Naive thymus-derived CD8-positive, alpha-beta T cell (primary cell): ENCODE measurements at regions not wholly inside any gene's neighbourhood (a gene's known extent, or its start where the extent isn't known, plus 50 kb on each side); places are given as distances from the start of the nearest gene placed in this dataset.
"Not testable (repeated sequence)": the region's sequence is repeated elsewhere in the genome, so short reads cannot be mapped to it uniquely, and the experiment has no call there.

ENCODE experiments used
- ATAC-seq, 2 donors: fragments of 150-1000 bp; cut with Tn5 transposase in 1 of 2; sonication (Bioruptor Pico), chemical (Tn5 transposase) in 1 of 2; 1 replicate in 1 of 2; 2 replicates in 1 of 2; pipeline ENCODE4 v1.10.0; 2021; ENCODE audit warnings: mild to moderate bottlenecking in 2 of 2, moderate library complexity in 2 of 2
- POLR2A ChIA-PET: fragments of 350-600 bp; sonication (Branson Sonifier 250); formaldehyde crosslinking; loops from one replicate; lab custom pipeline; 2021; ENCODE audit warnings: antibody characterized with exemption; lab: Charles Lee
- DNase-seq, 10 donors: peaks; one replicate each; pipeline versions ENCODE4 v3.0.0 to v3.0.0-alpha.2; 2020 to 2022
- H3K27ac Mint-ChIP-seq, 10 donors: one replicate each; pipeline ENCODE4 v1.8.0; 2020 to 2022; ENCODE audit warnings: mild to moderate bottlenecking in 10 of 10, mixed read lengths in 10 of 10, moderate library complexity in 4 of 10, inconsistent platforms in 1 of 10
- H3K27me3 Mint-ChIP-seq, 5 donors: one replicate each; pipeline ENCODE4 v1.8.0; 2021 to 2022; ENCODE audit warnings: mixed read lengths in 5 of 5
- H3K36me3 Mint-ChIP-seq, 3 donors: one replicate each; pipeline ENCODE4 v1.8.0; 2020 to 2022; ENCODE audit warnings: mixed read lengths in 3 of 3, mild to moderate bottlenecking in 2 of 3, inconsistent platforms in 1 of 3
- H3K4me1 Mint-ChIP-seq, 4 donors: one replicate each; pipeline ENCODE4 v1.8.0; 2021 to 2022; ENCODE audit warnings: mixed read lengths in 4 of 4
- H3K4me3 Mint-ChIP-seq, 10 donors: one replicate each; pipeline ENCODE4 v1.8.0; 2020 to 2022; ENCODE audit warnings: mild to moderate bottlenecking in 10 of 10, mixed read lengths in 10 of 10, moderate library complexity in 6 of 10, inconsistent platforms in 1 of 10
- H3K9me3 Mint-ChIP-seq, 9 donors: one replicate each; pipeline ENCODE4 v1.8.0; 2020 to 2022; ENCODE audit warnings: mixed read lengths in 9 of 9, mild to moderate bottlenecking in 3 of 9, inconsistent platforms in 1 of 9, moderate library complexity in 1 of 9

DNA sequence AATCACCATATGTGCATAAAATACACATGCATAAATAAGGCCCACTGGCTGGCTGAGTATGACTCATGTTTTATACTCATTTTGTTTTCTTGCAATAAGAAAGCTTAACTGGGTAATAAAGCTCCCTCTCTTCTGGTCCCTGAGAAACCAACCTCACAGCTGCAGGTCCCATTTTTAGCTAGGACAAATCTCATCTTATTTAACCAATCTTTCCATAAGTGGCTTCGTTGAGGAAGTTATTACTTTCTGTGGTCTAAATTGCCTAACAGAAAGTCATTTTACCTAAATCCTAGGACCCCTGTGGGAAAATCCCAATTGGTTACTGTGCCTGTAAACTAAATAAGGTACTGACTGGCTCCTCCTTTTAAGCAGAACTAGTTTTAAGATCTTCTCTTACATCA is 232.8 kb upstream of the FBXO33 start:
- no peaks in the 10 kb centered on the region for H3K27me3 Mint-ChIP-seq
- H3K27ac Mint-ChIP-seq: peak overlapping the region in 5 of 10 donors; percentile 5 to 81 (median 54)
- H3K4me3 Mint-ChIP-seq: no peak overlapping the region
- ATAC-seq: no peak
- H3K36me3 Mint-ChIP-seq: no peaks in the 10 kb centered on the region
- H3K9me3 Mint-ChIP-seq: peaks cover 0 to 51% (median 17%) of the 10 kb centered on the region in 9 donors
- POLR2A ChIA-PET: no interaction called here
- H3K4me1 Mint-ChIP-seq: peaks cover 9 to 24% (median 12%) of the 10 kb centered on the region in 4 donors
- DNase-seq: no peak

DNA sequence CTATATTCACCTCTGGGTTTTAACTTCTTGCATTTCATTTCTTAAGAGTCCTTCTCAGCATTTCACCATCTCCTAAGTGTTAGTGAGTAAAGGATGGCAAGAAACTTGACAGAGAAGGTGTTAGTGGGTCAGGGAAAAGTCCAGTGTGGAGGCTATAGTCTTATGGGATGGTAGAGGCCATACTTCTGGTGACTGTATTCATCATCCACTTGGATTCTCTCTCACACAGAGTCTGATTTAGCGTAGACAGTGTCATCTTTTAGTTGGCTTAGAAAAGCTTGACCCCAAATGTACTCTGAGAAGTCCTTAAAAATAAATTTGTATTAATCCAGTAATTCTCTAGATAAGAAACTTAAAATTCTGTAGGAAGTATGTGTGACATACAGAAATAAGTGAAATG is 232.4 kb upstream of the FBXO33 start:
- POLR2A ChIA-PET: no interaction called here
- H3K36me3 Mint-ChIP-seq: no peaks in the 10 kb centered on the region

DNA sequence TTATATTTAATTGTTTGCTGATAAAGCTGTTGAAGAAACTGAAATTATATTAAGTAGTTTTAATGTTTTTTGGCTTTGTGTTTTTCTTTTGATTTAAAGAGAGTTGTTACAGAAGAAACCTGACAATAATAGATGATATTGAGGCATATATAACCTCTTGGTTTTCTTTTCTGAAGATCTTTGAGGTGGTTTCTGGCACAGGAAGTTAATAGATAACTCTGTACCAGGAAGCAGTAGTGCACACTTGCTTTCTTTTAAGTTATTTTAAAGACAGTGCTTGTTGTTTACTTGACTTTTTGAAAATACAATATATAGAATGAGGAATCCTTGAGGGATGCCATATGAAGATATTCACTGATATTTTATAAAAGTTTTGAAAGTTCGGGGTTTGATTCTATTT is 209.0 kb upstream of the FBXO33 start:
- H3K4me1 Mint-ChIP-seq: peaks cover 0 to 18% (median 11%) of the 10 kb centered on the region in 4 donors
- H3K36me3 Mint-ChIP-seq: peaks cover 0 to 41% (median 20%) of the 10 kb centered on the region in 3 donors
- POLR2A ChIA-PET: no interaction called here
- peak; percentile 85 to 96 for ATAC-seq
- H3K9me3 Mint-ChIP-seq: peaks cover 0 to 72% (median 38%) of the 10 kb centered on the region in 9 donors
- H3K27ac Mint-ChIP-seq: peak overlapping the region; percentile 37 to 98 (median 86)
- peak in 2 of 10 donors; percentile 46 to 54 for DNase-seq
- H3K4me3 Mint-ChIP-seq: peak overlapping the region; percentile 53 to 83 (median 65)
- H3K27me3 Mint-ChIP-seq: no peaks in the 10 kb centered on the region

More for the DNA sequence above, 232.4 kb upstream of the FBXO33 start:
- H3K27ac Mint-ChIP-seq: peak overlapping the region in 5 of 10 donors; percentile 6 to 54 (median 42)
- ATAC-seq (no peak), DNase-seq (no peak)
- H3K9me3 Mint-ChIP-seq: peaks cover 0 to 51% (median 14%) of the 10 kb centered on the region in 9 donors
- H3K4me1 Mint-ChIP-seq: peaks cover 9 to 22% (median 12%) of the 10 kb centered on the region in 4 donors
- no peak overlapping the region for H3K4me3 Mint-ChIP-seq
- no peaks in the 10 kb centered on the region for H3K27me3 Mint-ChIP-seq

DNA sequence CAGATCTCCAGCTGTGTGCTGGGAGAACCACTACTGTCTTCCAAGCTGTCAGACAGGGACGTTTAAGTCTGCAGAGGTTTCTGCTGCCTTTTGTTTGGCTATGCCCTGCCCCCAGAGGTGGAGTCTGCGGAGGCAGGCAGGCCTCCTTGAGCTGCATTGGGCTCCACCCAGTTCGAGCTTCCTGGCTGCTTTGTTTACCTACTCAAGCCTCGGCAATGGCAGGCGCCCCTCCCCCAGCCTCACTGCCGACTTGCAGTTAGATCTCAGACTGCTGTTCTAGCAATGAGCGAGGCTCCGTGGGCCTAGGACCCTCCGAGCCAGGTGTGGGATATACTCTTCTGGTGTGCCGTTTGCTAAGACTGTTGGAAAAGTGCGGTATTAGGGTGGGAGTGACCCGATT is 206.8 kb upstream of the FBXO33 start:
- H3K4me3 Mint-ChIP-seq, H3K27ac Mint-ChIP-seq, DNase-seq, POLR2A ChIA-PET, ATAC-seq, H3K27me3 Mint-ChIP-seq: not testable (repeated sequence)
- Mint-ChIP-seq H3K4me1 (peaks cover 0 to 18% (median 11%) of the 10 kb centered on the region in 4 donors), H3K9me3 (peaks cover 0 to 60% (median 31%) of the 10 kb centered on the region in 9 donors), H3K36me3 (peaks cover 0 to 32% (median 20%) of the 10 kb centered on the region in 3 donors)

DNA sequence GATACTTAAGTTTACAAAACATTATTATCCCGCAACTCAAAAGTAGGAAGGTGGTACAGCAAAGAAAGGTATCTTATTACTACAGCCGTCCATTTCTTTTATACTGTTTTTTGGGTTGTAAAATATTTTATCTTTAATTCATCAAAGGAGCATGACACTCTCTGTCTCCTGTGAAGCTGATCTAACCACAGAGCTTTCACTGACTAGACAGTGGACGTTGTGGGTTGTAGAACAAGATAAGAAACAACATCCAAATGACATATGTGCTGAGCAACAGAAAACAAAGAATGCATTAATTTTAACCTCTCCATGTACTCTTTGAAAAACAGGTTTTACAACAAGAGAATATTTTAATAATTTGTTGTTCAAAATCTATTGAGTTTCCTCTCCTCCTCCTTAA is 195.9 kb upstream of the FBXO33 start:
- POLR2A ChIA-PET: no interaction called here
- H3K4me3 Mint-ChIP-seq: peak overlapping the region in 3 of 10 donors; percentile 3 to 8 (median 7)
- ATAC-seq: peak; percentile 59 to 89
- H3K36me3 Mint-ChIP-seq: peaks cover 0 to 32% (median 5%) of the 10 kb centered on the region in 3 donors
- peak overlapping the region in 3 of 10 donors; percentile 19 to 60 (median 48) for H3K27ac Mint-ChIP-seq
- DNase-seq: peak in 1 of 10 donors; percentile 36
- H3K4me1 Mint-ChIP-seq: peaks cover 0 to 16% (median 7%) of the 10 kb centered on the region in 4 donors
- H3K27me3 Mint-ChIP-seq: no peaks in the 10 kb centered on the region
- peaks cover 0 to 68% (median 24%) of the 10 kb centered on the region in 9 donors for H3K9me3 Mint-ChIP-seq

DNA sequence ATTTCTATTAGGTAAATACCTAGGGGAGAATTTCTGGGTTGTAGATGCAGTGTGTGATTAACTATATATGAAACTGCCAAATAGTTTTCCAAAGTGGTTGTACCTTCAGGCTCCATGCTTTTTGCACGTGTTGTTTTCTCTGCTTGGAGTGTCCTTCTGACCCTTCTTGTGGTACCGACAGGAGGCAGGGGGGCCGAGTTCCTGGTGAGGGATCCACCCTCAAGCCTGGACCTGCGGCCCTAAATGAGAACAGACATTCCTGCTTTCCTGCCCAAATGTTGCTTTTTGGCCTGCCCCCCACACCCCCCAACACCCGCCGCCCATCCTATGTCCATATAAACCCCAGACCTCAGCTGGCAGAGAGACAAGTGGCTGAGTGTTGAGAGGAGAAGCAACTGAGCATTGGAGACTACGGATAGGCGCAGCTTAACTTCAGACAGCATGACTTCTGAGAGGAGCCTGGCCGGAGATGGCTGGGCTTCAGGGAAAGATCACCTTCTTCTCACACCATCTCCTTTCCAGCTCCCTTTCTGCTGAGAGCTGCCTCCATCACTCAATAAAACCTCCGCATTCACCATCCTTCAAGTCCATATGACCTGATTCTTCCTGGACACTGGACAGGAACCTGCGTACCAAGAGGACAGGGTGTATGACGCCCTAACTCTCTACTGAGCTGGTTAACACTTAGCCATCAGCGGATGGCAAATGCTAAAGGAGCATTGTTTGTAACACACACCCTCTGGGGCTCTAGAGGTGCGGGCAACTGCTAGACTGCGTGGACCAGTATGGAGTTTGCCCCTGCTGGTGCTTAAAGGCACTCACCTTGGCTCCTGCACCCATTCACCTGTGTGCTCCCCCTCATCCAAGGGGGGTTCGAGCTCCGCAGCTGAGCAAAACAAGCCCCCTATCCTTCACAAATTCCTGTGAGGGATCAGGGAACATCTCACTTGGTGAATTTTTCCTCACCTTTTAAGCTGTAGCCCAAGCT is 194.7 kb upstream of the FBXO33 start:
- ATAC-seq (no peak), DNase-seq (no peak)
- Mint-ChIP-seq H3K9me3 (peaks cover 0 to 70% (median 36%) of the 10 kb centered on the region in 9 donors), H3K27me3 (no peaks in the 10 kb centered on the region), H3K36me3 (peaks cover 0 to 42% (median 16%) of the 10 kb centered on the region in 3 donors), H3K4me1 (peaks cover 0 to 20% (median 8%) of the 10 kb centered on the region in 4 donors), H3K4me3 (no peak overlapping the region), H3K27ac (peak overlapping the region in 1 of 10 donors; percentile 21)
- POLR2A ChIA-PET: no interaction called here

DNA sequence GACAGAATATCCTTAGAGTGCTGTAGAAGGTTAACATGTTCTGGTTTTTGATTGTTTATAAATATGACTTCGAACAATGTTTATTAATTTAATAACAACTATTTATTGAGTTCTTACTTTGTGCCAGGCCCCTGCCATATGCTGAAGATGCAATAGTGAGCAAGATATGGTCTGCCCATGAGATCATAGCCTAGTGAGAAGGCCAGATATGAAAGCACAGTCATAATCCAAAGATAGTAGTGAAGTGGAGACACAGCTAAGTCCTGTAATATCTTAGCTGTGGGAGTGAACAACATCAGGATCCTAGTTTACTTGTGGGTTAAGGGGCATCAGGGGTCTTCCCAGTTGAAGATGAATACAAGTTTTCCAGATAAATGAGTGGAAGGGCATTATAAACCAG is 189.4 kb upstream of the FBXO33 start:
- Mint-ChIP-seq H3K36me3 (peaks cover 0 to 45% (median 20%) of the 10 kb centered on the region in 3 donors), H3K27ac (no peak overlapping the region), H3K4me1 (peaks cover 0 to 12% (median 3%) of the 10 kb centered on the region in 4 donors), H3K27me3 (no peaks in the 10 kb centered on the region), H3K9me3 (peaks cover 0 to 86% (median 55%) of the 10 kb centered on the region in 9 donors), H3K4me3 (peak overlapping the region in 1 of 10 donors; percentile 24)
- DNase-seq: no peak
- POLR2A ChIA-PET: no interaction called here
- no peak for ATAC-seq

DNA sequence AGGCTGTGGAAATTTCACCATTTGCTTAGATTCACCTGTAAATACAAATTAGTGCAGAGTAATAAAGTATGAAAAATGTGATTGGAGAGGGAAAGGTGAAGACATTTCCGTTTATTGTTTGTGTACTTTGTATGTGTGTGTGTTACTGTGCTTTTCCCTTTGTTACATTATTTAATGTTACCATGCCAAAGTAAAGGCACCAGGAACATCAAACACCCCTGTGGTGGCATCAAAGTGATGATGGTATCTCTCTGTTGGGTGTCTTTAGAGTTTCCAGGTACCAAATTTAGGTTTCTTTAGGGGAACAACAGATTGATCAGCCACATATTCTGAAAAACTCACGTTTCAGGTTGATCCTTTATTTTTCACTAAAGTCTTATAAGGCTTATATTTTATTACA is 189.0 kb upstream of the FBXO33 start:
- Mint-ChIP-seq H3K9me3 (peaks cover 0 to 85% (median 55%) of the 10 kb centered on the region in 9 donors), H3K36me3 (peaks cover 0 to 43% (median 20%) of the 10 kb centered on the region in 3 donors), H3K27ac (peak overlapping the region in 7 of 10 donors; percentile 2 to 68 (median 20)), H3K4me1 (peaks cover 0 to 14% (median 3%) of the 10 kb centered on the region in 4 donors), H3K4me3 (peak overlapping the region in 1 of 10 donors; percentile 23), H3K27me3 (no peaks in the 10 kb centered on the region)
- ATAC-seq: peak in 1 of 2 donors; percentile 74
- POLR2A ChIA-PET: no interaction called here
- DNase-seq: peak in 3 of 10 donors; percentile 3 to 40 (median 24)

DNA sequence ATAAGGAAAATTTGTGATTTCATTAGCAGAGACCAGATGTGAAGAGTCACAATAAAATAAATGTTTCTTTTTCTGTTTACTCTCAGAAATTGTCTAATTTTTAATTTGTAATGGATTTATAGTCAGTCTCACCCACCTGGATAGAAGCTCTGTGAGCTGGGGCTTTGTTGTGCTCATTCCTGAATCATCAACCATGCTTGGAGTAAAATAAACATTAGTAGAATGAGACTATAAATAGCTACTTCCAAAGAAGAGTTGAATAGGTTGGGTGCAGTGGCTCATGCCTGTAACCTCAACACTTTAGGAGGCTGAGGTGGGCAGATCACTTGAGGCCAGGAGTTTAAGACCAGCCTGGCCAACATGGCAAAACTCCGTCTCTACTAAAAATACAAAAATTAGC is 185.3 kb upstream of the FBXO33 start:
- Mint-ChIP-seq H3K4me3 (no peak overlapping the region), H3K27ac (no peak overlapping the region), H3K4me1 (peaks cover 6 to 34% (median 13%) of the 10 kb centered on the region in 4 donors), H3K27me3 (no peaks in the 10 kb centered on the region), H3K9me3 (peaks cover 0 to 59% (median 32%) of the 10 kb centered on the region in 9 donors), H3K36me3 (peaks cover 0 to 13% (median 11%) of the 10 kb centered on the region in 3 donors)
- ATAC-seq (no peak), DNase-seq (no peak)
- POLR2A ChIA-PET: no interaction called here

DNA sequence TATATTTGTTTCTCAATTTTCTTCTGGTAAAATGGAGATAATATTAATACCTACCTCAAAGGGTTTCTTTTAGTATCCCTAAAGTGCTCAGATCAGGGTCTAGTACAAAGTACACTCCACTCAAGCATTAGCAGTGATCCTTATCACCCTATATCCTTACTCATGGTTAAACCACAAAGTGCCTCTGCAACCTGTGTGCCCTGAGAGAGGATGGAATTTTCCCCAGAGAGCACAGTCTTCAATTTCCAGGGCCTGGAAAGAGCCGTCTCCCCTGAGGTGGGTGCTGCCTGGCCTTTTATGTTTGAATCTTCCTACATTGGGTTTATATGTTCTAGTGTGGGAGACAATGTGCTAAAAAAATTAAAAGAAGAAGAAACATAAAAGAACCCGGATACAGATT is 183.1 kb upstream of the FBXO33 start:
- DNase-seq (no peak), ATAC-seq (no peak)
- peaks cover 6 to 22% (median 11%) of the 10 kb centered on the region in 4 donors for H3K4me1 Mint-ChIP-seq
- H3K36me3 Mint-ChIP-seq: peaks cover 0 to 14% (median 9%) of the 10 kb centered on the region in 3 donors
- no peaks in the 10 kb centered on the region for H3K27me3 Mint-ChIP-seq
- H3K4me3 Mint-ChIP-seq: peak overlapping the region in 2 of 10 donors; percentile 4 to 19
- peak overlapping the region in 1 of 10 donors; percentile 16 for H3K27ac Mint-ChIP-seq
- peaks cover 0 to 61% (median 29%) of the 10 kb centered on the region in 9 donors for H3K9me3 Mint-ChIP-seq
- POLR2A ChIA-PET: no interaction called here

DNA sequence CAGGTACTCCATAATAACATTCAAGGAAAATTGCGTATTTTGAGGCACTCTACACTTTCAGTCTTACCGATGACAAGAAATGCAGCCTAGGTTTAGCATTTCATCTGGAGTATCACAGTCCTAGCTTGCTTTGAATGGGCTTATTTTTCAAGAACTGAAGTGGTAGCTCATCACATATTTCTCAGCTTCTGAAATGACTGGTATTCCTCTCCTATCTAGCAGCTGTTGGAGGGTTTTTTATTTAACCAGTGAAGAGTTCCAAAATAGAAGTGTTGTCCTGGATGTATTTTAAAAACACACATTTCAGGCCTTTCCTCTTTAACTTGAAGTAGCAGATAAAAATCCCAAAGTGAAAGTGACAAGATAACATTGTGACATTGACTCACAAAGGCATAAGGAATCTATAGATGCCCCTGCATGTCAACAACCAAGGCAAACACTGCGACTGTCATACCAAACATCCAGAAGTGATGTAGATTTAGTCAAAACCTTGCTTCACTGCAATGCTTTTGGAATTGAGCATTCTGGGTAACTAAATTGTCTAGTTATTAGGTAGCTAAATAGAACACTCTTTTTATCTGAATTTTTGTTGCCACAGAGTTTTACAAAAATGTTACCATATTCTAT is 182.2 kb upstream of the FBXO33 start:
- H3K4me3 Mint-ChIP-seq: peak overlapping the region in 4 of 10 donors; percentile 16 to 49 (median 44)
- H3K27me3 Mint-ChIP-seq: no peaks in the 10 kb centered on the region
- H3K4me1 Mint-ChIP-seq: peaks cover 6 to 24% (median 11%) of the 10 kb centered on the region in 4 donors
- POLR2A ChIA-PET: no interaction called here
- ATAC-seq (no peak), DNase-seq (no peak)
- H3K27ac Mint-ChIP-seq: peak overlapping the region in 7 of 10 donors; percentile 4 to 82 (median 43)
- H3K9me3 Mint-ChIP-seq: peaks cover 0 to 60% (median 22%) of the 10 kb centered on the region in 9 donors
- H3K36me3 Mint-ChIP-seq: peaks cover 0 to 14% (median 9%) of the 10 kb centered on the region in 3 donors

DNA sequence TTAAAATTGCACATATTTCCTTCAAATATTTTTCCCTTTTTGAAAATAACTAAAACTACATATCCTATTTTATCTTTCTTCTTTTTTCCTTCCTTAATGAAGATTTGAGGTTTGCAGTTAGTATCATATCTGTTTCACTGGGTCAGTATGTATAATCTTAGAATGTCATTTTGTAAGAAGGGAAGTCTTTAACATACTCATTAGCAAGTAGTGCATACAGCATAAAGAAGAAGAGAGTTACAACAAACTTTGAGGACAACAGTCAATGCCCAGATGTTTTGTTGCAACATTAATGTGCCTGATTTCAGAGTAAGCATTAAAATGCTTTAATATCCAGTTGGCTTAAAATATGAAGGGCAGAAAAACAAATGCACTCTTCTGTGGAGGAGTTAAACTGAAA is 176.9 kb upstream of the FBXO33 start:
- no peak overlapping the region for H3K4me3 Mint-ChIP-seq
- H3K27ac Mint-ChIP-seq: no peak overlapping the region
- peaks cover 0 to 39% (median 7%) of the 10 kb centered on the region in 3 donors for H3K36me3 Mint-ChIP-seq
- no peaks in the 10 kb centered on the region for H3K27me3 Mint-ChIP-seq
- peaks cover 0 to 77% (median 26%) of the 10 kb centered on the region in 9 donors for H3K9me3 Mint-ChIP-seq
- POLR2A ChIA-PET: no interaction called here
- peaks cover 20 to 53% (median 33%) of the 10 kb centered on the region in 4 donors for H3K4me1 Mint-ChIP-seq
- no peak for ATAC-seq
- no peak for DNase-seq
